ENCODE measurements at regions not wholly inside any gene's neighbourhood (a gene's known extent, or its start where the extent isn't known, plus 50 kb on each side); places are given as distances from the start of the nearest gene placed in this dataset.

GRCh38 chr1:4033713-4034112, 133.6 kb upstream of the C1orf174 start:
- H3K36me3 ChIP-seq (ENCODE audit: control insufficient read depth in 2 of 2, insufficient read depth in 2 of 2, low read length in 2 of 2) = no peaks in the 10 kb centered on the region
- no peak overlapping the region for H3K4me3 ChIP-seq (ENCODE audit: low read length in 2 of 2)
- H3K27me3 ChIP-seq (ENCODE audit: control insufficient read depth in 2 of 2, insufficient read depth in 2 of 2, low read length in 2 of 2) = peaks cover 0 to 3% of the 10 kb centered on the region in 2 donors
- H3K4me1 ChIP-seq (ENCODE audit: control insufficient read depth in 2 of 2, insufficient read depth in 2 of 2, low read length in 2 of 2) = no peaks in the 10 kb centered on the region
- no peaks in the 10 kb centered on the region for H3K9me3 ChIP-seq (ENCODE audit: control insufficient read depth in 2 of 2, low read length in 2 of 2)
- no peak overlapping the region for H3K9ac ChIP-seq (ENCODE audit: low read depth in 1 of 2, low read length in 2 of 2)
- no peak overlapping the region for H3K27ac ChIP-seq (ENCODE audit: low read depth in 2 of 2, low read length in 2 of 2)

GRCh38 chr1:4034318-4034887, 134.3 kb upstream of the C1orf174 start:
- Histone ChIP-seq H3K27me3 (ENCODE audit: control insufficient read depth in 2 of 2, insufficient read depth in 2 of 2, low read length in 2 of 2) (peaks cover 0 to 3% of the 10 kb centered on the region in 2 donors), H3K36me3 (ENCODE audit: control insufficient read depth in 2 of 2, insufficient read depth in 2 of 2, low read length in 2 of 2) (no peaks in the 10 kb centered on the region), H3K4me1 (ENCODE audit: control insufficient read depth in 2 of 2, insufficient read depth in 2 of 2, low read length in 2 of 2) (no peaks in the 10 kb centered on the region), H3K27ac (ENCODE audit: low read depth in 2 of 2, low read length in 2 of 2) (no peak overlapping the region), H3K9me3 (ENCODE audit: control insufficient read depth in 2 of 2, low read length in 2 of 2) (no peaks in the 10 kb centered on the region), H3K4me3 (ENCODE audit: low read length in 2 of 2) (no peak overlapping the region), H3K9ac (ENCODE audit: low read depth in 1 of 2, low read length in 2 of 2) (no peak overlapping the region)

- Histone ChIP-seq H3K9me3 (ENCODE audit: control insufficient read depth in 2 of 2, low read length in 2 of 2) (no peaks in the 10 kb centered on the region), H3K27me3 (ENCODE audit: control insufficient read depth in 2 of 2, insufficient read depth in 2 of 2, low read length in 2 of 2) (no peaks in the 10 kb centered on the region)
These were observed 144.9 kb upstream of the C1orf174 start for GRCh38 chr1:4044967-4045366.

GRCh38 chr1:4045397-4046010, 145.4 kb upstream of the C1orf174 start:
- H3K27me3 ChIP-seq (ENCODE audit: control insufficient read depth in 2 of 2, insufficient read depth in 2 of 2, low read length in 2 of 2) = no peaks in the 10 kb centered on the region
- H3K9me3 ChIP-seq (ENCODE audit: control insufficient read depth in 2 of 2, low read length in 2 of 2) = no peaks in the 10 kb centered on the region
- no peaks in the 10 kb centered on the region for H3K4me1 ChIP-seq (ENCODE audit: control insufficient read depth in 2 of 2, insufficient read depth in 2 of 2, low read length in 2 of 2)
- H3K4me3 ChIP-seq (ENCODE audit: low read length in 2 of 2) = no peak overlapping the region
- no peak overlapping the region for H3K9ac ChIP-seq (ENCODE audit: low read depth in 1 of 2, low read length in 2 of 2)
- H3K27ac ChIP-seq (ENCODE audit: low read depth in 2 of 2, low read length in 2 of 2) = no peak overlapping the region
- no peaks in the 10 kb centered on the region for H3K36me3 ChIP-seq (ENCODE audit: control insufficient read depth in 2 of 2, insufficient read depth in 2 of 2, low read length in 2 of 2)

More at GRCh38 chr1:4044967-4045366, 144.9 kb upstream of the C1orf174 start:
- Histone ChIP-seq H3K36me3 (ENCODE audit: control insufficient read depth in 2 of 2, insufficient read depth in 2 of 2, low read length in 2 of 2) (no peaks in the 10 kb centered on the region), H3K4me1 (ENCODE audit: control insufficient read depth in 2 of 2, insufficient read depth in 2 of 2, low read length in 2 of 2) (no peaks in the 10 kb centered on the region), H3K4me3 (ENCODE audit: low read length in 2 of 2) (no peak overlapping the region), H3K9ac (ENCODE audit: low read depth in 1 of 2, low read length in 2 of 2) (no peak overlapping the region), H3K27ac (ENCODE audit: low read depth in 2 of 2, low read length in 2 of 2) (no peak overlapping the region)

- Histone ChIP-seq H3K27me3 (ENCODE audit: control insufficient read depth in 2 of 2, insufficient read depth in 2 of 2, low read length in 2 of 2) (peaks cover 0 to 3% of the 10 kb centered on the region in 2 donors), H3K36me3 (ENCODE audit: control insufficient read depth in 2 of 2, insufficient read depth in 2 of 2, low read length in 2 of 2) (no peaks in the 10 kb centered on the region), H3K27ac (ENCODE audit: low read depth in 2 of 2, low read length in 2 of 2) (no peak overlapping the region)
These were observed 146.9 kb upstream of the C1orf174 start for GRCh38 chr1:4046836-4047461.

GRCh38 chr1:4047666-4048065, 147.6 kb upstream of the C1orf174 start:
- no peak overlapping the region for H3K27ac ChIP-seq (ENCODE audit: low read depth in 2 of 2, low read length in 2 of 2)
- no peaks in the 10 kb centered on the region for H3K9me3 ChIP-seq (ENCODE audit: control insufficient read depth in 2 of 2, low read length in 2 of 2)
- H3K36me3 ChIP-seq (ENCODE audit: control insufficient read depth in 2 of 2, insufficient read depth in 2 of 2, low read length in 2 of 2) = no peaks in the 10 kb centered on the region
- no peak overlapping the region for H3K9ac ChIP-seq (ENCODE audit: low read depth in 1 of 2, low read length in 2 of 2)
- H3K4me1 ChIP-seq (ENCODE audit: control insufficient read depth in 2 of 2, insufficient read depth in 2 of 2, low read length in 2 of 2) = no peaks in the 10 kb centered on the region
- no peak overlapping the region for H3K4me3 ChIP-seq (ENCODE audit: low read length in 2 of 2)
- H3K27me3 ChIP-seq (ENCODE audit: control insufficient read depth in 2 of 2, insufficient read depth in 2 of 2, low read length in 2 of 2) = peaks cover 0 to 3% of the 10 kb centered on the region in 2 donors

More at GRCh38 chr1:4046836-4047461, 146.9 kb upstream of the C1orf174 start:
- Histone ChIP-seq H3K9ac (ENCODE audit: low read depth in 1 of 2, low read length in 2 of 2) (no peak overlapping the region), H3K9me3 (ENCODE audit: control insufficient read depth in 2 of 2, low read length in 2 of 2) (no peaks in the 10 kb centered on the region), H3K4me3 (ENCODE audit: low read length in 2 of 2) (no peak overlapping the region), H3K4me1 (ENCODE audit: control insufficient read depth in 2 of 2, insufficient read depth in 2 of 2, low read length in 2 of 2) (no peaks in the 10 kb centered on the region)

- Histone ChIP-seq H3K4me3 (ENCODE audit: low read length in 2 of 2) (no peak overlapping the region), H3K36me3 (ENCODE audit: control insufficient read depth in 2 of 2, insufficient read depth in 2 of 2, low read length in 2 of 2) (no peaks in the 10 kb centered on the region), H3K27me3 (ENCODE audit: control insufficient read depth in 2 of 2, insufficient read depth in 2 of 2, low read length in 2 of 2) (peaks cover 0 to 3% of the 10 kb centered on the region in 2 donors), H3K4me1 (ENCODE audit: control insufficient read depth in 2 of 2, insufficient read depth in 2 of 2, low read length in 2 of 2) (no peaks in the 10 kb centered on the region), H3K9ac (ENCODE audit: low read depth in 1 of 2, low read length in 2 of 2) (no peak overlapping the region), H3K9me3 (ENCODE audit: control insufficient read depth in 2 of 2, low read length in 2 of 2) (no peaks in the 10 kb centered on the region), H3K27ac (ENCODE audit: low read depth in 2 of 2, low read length in 2 of 2) (no peak overlapping the region)
These were observed 148.0 kb upstream of the C1orf174 start for GRCh38 chr1:4048076-4048475.

- H3K4me3 ChIP-seq (ENCODE audit: low read length in 2 of 2) = no peak overlapping the region
- no peak overlapping the region for H3K9ac ChIP-seq (ENCODE audit: low read depth in 1 of 2, low read length in 2 of 2)
- no peaks in the 10 kb centered on the region for H3K4me1 ChIP-seq (ENCODE audit: control insufficient read depth in 2 of 2, insufficient read depth in 2 of 2, low read length in 2 of 2)
- no peak overlapping the region for H3K27ac ChIP-seq (ENCODE audit: low read depth in 2 of 2, low read length in 2 of 2)
- peaks cover 0 to 3% of the 10 kb centered on the region in 2 donors for H3K27me3 ChIP-seq (ENCODE audit: control insufficient read depth in 2 of 2, insufficient read depth in 2 of 2, low read length in 2 of 2)
- H3K36me3 ChIP-seq (ENCODE audit: control insufficient read depth in 2 of 2, insufficient read depth in 2 of 2, low read length in 2 of 2) = no peaks in the 10 kb centered on the region
- no peaks in the 10 kb centered on the region for H3K9me3 ChIP-seq (ENCODE audit: control insufficient read depth in 2 of 2, low read length in 2 of 2)
These were observed 148.8 kb upstream of the C1orf174 start for GRCh38 chr1:4048921-4049320.

- no peak overlapping the region for H3K9ac ChIP-seq (ENCODE audit: low read depth in 1 of 2, low read length in 2 of 2)
These were observed 150.9 kb upstream of the C1orf174 start for GRCh38 chr1:4050998-4051397.

GRCh38 chr1:4052657-4053056, 152.6 kb upstream of the C1orf174 start:
- Histone ChIP-seq H3K4me1 (ENCODE audit: control insufficient read depth in 2 of 2, insufficient read depth in 2 of 2, low read length in 2 of 2) (no peaks in the 10 kb centered on the region), H3K27me3 (ENCODE audit: control insufficient read depth in 2 of 2, insufficient read depth in 2 of 2, low read length in 2 of 2) (peaks cover 0 to 3% of the 10 kb centered on the region in 2 donors), H3K27ac (ENCODE audit: low read depth in 2 of 2, low read length in 2 of 2) (no peak overlapping the region), H3K4me3 (ENCODE audit: low read length in 2 of 2) (no peak overlapping the region), H3K36me3 (ENCODE audit: control insufficient read depth in 2 of 2, insufficient read depth in 2 of 2, low read length in 2 of 2) (no peaks in the 10 kb centered on the region), H3K9me3 (ENCODE audit: control insufficient read depth in 2 of 2, low read length in 2 of 2) (no peaks in the 10 kb centered on the region), H3K9ac (ENCODE audit: low read depth in 1 of 2, low read length in 2 of 2) (no peak overlapping the region)

More at GRCh38 chr1:4050998-4051397, 150.9 kb upstream of the C1orf174 start:
- no peak overlapping the region for H3K4me3 ChIP-seq (ENCODE audit: low read length in 2 of 2)
- H3K27ac ChIP-seq (ENCODE audit: low read depth in 2 of 2, low read length in 2 of 2) = no peak overlapping the region
- H3K27me3 ChIP-seq (ENCODE audit: control insufficient read depth in 2 of 2, insufficient read depth in 2 of 2, low read length in 2 of 2) = peaks cover 0 to 3% of the 10 kb centered on the region in 2 donors
- no peaks in the 10 kb centered on the region for H3K4me1 ChIP-seq (ENCODE audit: control insufficient read depth in 2 of 2, insufficient read depth in 2 of 2, low read length in 2 of 2)
- H3K36me3 ChIP-seq (ENCODE audit: control insufficient read depth in 2 of 2, insufficient read depth in 2 of 2, low read length in 2 of 2) = no peaks in the 10 kb centered on the region
- no peaks in the 10 kb centered on the region for H3K9me3 ChIP-seq (ENCODE audit: control insufficient read depth in 2 of 2, low read length in 2 of 2)
